GM12875 (cell line): ENCODE measurements at regions not wholly inside any gene's neighbourhood (a gene's known extent, or its start where the extent isn't known, plus 50 kb on each side); places are given as distances from the start of the nearest gene placed in this dataset.

Experiments
- H3K4me3 ChIP-seq: one replicate; pipeline ENCODE4 v1.5.1; 2011; ENCODE audit warnings: low read depth, low read length, control low read depth
- TF ChIP-seq, protein P1 (sequence below): IDR thresholded peaks from 2 replicates; pipeline ENCODE4 v1.5.1; 2011; ENCODE audit warnings: low read depth, mild to moderate bottlenecking, control low read depth, inconsistent platforms, low read length, moderate library complexity, borderline replicate concordance; ENCODE audit not compliant: insufficient read depth

DNA sequence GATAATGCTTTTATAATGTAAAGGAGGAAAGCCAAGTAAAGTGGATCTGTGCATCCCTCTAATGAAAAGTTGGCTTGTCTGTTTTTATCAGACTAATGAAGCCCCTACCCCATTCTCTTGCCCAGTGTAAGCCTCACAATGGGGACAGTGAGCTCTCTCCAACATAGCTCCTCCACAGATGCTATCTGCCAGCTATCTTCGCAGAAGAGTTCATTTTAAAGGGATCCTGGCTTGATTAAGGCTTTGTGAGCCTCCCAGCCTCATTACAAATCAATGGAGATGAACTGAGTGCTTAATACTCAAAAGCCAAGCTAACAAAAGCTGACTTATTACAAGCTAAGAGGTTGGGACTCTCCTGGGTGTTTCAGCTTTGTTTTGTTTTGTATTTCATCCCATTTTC lies 514.7 kb downstream of the NUF2 start:
- TF ChIP-seq, protein P1, sequence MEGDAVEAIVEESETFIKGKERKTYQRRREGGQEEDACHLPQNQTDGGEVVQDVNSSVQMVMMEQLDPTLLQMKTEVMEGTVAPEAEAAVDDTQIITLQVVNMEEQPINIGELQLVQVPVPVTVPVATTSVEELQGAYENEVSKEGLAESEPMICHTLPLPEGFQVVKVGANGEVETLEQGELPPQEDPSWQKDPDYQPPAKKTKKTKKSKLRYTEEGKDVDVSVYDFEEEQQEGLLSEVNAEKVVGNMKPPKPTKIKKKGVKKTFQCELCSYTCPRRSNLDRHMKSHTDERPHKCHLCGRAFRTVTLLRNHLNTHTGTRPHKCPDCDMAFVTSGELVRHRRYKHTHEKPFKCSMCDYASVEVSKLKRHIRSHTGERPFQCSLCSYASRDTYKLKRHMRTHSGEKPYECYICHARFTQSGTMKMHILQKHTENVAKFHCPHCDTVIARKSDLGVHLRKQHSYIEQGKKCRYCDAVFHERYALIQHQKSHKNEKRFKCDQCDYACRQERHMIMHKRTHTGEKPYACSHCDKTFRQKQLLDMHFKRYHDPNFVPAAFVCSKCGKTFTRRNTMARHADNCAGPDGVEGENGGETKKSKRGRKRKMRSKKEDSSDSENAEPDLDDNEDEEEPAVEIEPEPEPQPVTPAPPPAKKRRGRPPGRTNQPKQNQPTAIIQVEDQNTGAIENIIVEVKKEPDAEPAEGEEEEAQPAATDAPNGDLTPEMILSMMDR: no peak

DNA sequence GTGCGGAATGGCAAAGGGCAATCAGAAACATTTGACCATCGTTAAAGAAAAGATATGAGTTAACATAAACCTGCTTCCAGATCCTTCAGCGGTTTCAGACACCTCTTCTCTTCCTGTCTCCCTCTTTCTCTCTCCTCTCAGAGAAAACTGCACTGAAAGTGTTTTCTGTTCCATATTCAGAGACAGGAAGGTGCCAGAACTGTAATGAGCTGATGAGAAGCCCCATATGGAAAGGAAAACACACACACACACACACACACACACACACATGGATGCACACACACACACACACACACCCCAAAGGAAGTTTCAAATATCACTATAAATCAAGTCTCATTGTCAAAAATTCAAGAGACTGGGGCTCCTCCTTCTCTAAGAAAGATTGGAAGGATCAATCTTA lies 515.5 kb downstream of the NUF2 start:
- no peak overlapping the region for H3K4me3 ChIP-seq
- TF ChIP-seq, protein P1: no peak

More for the DNA sequence above, 514.7 kb downstream of the NUF2 start:
- no peak overlapping the region for H3K4me3 ChIP-seq

DNA sequence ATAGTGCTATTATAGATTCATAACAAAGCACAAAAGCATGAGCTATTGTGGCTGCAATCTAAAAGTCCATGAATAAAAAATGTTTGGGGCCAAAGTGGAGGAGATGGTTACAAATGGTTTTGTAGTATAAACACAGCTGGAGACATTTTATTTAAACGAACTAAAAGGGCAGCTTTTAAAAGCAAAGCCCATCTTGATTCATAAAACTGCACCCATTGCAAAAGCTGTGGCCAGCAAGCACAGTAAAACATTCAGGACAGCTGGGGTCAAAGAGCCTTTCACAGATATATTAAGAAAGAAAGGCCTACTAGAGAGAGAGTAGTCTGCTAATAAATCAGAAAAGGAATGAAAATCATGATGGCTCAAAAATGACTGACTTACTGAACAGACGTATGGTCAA lies 520.8 kb downstream of the NUF2 start:
- TF ChIP-seq, protein P1: no peak

DNA sequence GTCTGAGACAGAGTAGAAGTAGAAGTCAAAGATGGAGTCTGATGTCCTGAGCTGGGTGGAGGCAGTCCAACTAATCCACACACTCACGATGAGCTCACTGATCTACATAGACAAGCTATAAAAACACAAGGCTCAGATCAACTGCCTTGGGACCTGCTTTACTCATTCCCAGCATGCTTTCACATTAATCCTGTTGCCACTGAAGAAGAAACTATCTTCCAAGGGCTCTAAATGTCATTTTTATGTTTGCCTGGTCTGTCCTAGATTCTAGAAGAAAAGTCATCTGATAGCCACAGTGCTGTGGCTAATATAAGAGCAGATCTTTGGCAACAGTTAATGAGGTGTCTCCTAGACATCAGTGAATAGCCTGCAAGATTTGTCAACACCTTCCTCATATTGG lies 522.7 kb downstream of the NUF2 start:
- no peak overlapping the region for H3K4me3 ChIP-seq
- TF ChIP-seq, protein P1: no peak

More for the DNA sequence above, 520.8 kb downstream of the NUF2 start:
- no peak overlapping the region for H3K4me3 ChIP-seq

DNA sequence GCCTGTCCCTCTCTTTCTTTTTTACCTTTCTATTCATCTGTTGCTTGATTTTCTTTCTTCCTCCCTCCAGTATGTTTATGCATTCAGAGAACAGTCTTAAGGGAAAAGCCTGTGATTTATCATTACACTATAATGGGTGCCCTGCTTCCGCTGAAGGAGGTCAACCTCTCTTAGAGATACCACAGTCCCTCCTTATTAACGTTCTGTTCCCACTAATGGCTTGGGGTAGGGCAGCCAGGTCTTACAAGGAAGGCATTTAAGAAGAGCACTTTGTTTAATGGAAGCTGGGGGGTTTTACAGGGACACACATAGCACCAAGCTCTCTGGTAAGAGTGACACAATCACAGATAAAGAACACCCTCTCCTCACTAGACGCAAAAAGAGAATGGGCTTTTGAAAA lies 523.5 kb downstream of the NUF2 start:
- TF ChIP-seq, protein P1: no peak

DNA sequence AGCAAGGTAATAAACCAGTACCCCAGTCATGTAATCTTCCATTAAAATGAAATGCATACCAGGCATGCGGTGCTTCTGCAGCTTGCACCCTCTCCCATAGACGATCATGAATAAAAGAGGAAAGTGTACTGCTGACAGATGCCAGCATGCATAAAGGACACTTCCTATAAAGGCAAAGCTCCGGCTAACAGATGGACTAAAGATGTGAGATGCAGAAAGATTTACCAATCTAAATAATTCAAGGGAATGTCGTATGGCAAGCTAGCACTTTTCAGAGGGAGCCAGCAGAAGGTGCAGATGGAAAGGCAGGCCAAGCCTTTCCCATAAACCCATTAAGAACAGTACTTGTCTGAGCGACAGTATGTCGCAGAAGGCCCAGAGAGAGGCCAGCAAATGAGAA lies 542.0 kb downstream of the NUF2 start:
- TF ChIP-seq, protein P1: no peak
- no peak overlapping the region for H3K4me3 ChIP-seq

More for the DNA sequence above, 523.5 kb downstream of the NUF2 start:
- no peak overlapping the region for H3K4me3 ChIP-seq

DNA sequence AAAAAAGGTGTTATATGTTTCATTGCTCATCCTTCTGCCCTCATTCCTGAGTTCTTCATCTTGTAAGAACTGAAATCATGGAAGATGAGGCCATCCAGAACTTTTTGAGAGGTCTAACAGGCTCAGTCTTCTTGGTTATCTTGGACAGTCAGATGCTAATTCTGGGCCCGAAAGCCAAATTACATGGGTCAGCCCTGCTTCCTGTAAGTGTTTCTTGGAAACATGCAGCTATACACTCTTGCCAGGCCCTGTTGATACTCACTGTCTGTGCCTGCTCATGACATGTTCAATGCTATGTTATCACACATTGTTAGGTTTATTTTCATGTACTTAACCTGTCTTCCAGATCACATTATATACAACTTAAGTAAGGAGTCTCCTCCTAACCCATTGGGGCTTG lies 542.5 kb downstream of the NUF2 start:
- no peak overlapping the region for H3K4me3 ChIP-seq
- TF ChIP-seq, protein P1: no peak
